HG03575 (cell line): ENCODE measurements at regions not wholly inside any gene's neighbourhood (a gene's known extent, or its start where the extent isn't known, plus 50 kb on each side); places are given as distances from the start of the nearest gene placed in this dataset.
"Not testable (repeated sequence)": the region's sequence is repeated elsewhere in the genome, so short reads cannot be mapped to it uniquely, and the experiment has no call there.

Experiments used
- ATAC-seq: cut with Tn5 transposase; IDR thresholded peaks from one replicate; pipeline ENCODE4 v1.9.1; 2021; ENCODE audit not compliant: unreplicated experiment, insufficient number of reproducible peaks, low FRiP score; ENCODE audit errors: extremely low read depth

- not testable (repeated sequence) for ATAC-seq
Observed at GRCh38 chr10:46786518-46787320, 124.5 kb upstream of the PTPN20 start.

GRCh38 chr10:46787321-46787615, 124.0 kb upstream of the PTPN20 start:
- peak; percentile 40 for ATAC-seq

- not testable (repeated sequence) for ATAC-seq
Observed at GRCh38 chr10:46792657-46793357, 118.4 kb upstream of the PTPN20 start.

DNA sequence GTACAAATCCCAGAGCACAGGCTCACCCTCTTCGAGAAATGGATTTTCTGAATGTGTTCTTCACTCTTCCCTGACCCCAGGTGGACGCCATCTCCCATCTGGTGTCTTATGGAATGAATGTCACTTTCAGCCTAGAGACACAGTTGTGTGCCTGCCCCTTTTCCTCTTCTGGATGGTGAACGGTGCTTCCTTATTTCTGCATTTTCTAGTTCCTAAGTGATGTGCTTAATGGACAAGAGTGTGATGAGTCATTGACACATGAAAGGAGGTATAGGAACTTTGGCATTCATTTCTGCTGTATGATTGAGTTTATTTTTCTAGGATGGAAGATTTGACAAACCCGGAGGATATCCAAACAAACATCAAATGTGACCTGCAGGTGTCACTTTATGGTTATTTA, 114.9 kb upstream of the PTPN20 start:
- not testable (repeated sequence) for ATAC-seq

DNA sequence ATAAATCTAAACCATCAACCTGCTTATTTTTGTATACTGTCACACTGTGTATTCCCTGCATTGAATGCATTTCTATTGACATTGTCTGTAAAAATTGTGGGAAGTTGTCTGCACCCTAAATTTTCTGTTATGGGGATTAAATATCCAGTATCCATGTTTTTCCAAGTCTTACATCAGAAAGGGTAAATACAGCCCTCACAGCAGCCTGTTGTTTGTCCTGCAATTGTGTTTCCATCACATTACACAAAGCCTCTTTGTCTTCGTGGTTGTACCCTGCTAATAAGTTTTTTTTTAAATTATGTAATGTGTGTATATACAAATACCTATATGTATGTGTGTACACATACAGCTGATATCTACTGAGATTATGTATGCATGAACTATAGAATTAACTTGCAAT, 109.2 kb upstream of the PTPN20 start:
- not testable (repeated sequence) for ATAC-seq

GRCh38 chr10:46803082-46803481, 108.1 kb upstream of the PTPN20 start:
- not testable (repeated sequence) for ATAC-seq

- ATAC-seq: not testable (repeated sequence)
Observed at GRCh38 chr10:46810222-46810621, 101.0 kb upstream of the PTPN20 start.

- not testable (repeated sequence) for ATAC-seq
Observed at GRCh38 chr10:46816126-46816525, 95.1 kb upstream of the PTPN20 start.

GRCh38 chr10:46840393-46841050, 70.7 kb upstream of the PTPN20 start:
- ATAC-seq: not testable (repeated sequence)

- not testable (repeated sequence) for ATAC-seq
Observed at GRCh38 chr10:46841051-46841593, 70.1 kb upstream of the PTPN20 start.

- not testable (repeated sequence) for ATAC-seq
Observed at GRCh38 chr10:46845194-46845593, 66.0 kb upstream of the PTPN20 start.

- not testable (repeated sequence) for ATAC-seq
Observed at GRCh38 chr10:46845640-46846039, 65.6 kb upstream of the PTPN20 start.

DNA sequence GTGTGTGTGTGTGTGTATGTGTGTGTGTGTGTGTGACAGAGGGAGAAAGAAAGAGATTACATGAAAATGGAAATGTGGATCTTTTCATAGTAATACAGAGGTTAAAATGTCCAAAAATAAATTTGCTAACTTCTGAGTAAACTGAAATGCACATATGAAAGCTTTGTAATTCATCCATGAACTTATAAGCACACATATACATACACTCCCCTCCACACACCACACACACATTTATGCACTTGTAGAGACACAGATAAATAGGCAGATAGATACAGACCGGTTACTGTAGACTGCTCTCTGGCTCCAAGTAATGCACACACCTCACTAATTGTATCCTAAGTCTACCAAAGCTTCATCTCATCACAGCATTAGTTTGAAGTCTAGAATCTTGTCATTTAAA, 50.5 kb upstream of the PTPN20 start:
- not testable (repeated sequence) for ATAC-seq
